H1 (cell line): ENCODE measurements at regions not wholly inside any gene's neighbourhood (a gene's known extent, or its start where the extent isn't known, plus 50 kb on each side); places are given as distances from the start of the nearest gene placed in this dataset.

ENCODE experiments used
- CTCF ChIA-PET: fragments of 300-600 bp; sonication (Branson Sonifier 250); formaldehyde crosslinking; loops from one replicate; lab custom pipeline; 2021; ENCODE audit not compliant: partially characterized antibody; lab: Charles Lee
- POLR2A ChIA-PET: fragments of 300-600 bp; sonication (Branson Sonifier 250); formaldehyde crosslinking; loops from one replicate; lab custom pipeline; 2021; ENCODE audit warnings: inconsistent platforms; ENCODE audit not compliant: partially characterized antibody; lab: Charles Lee
- DNase-seq, 2 experiments: peaks; one replicate each; pipeline versions ENCODE4 v3.0.0 to v3.0.0-alpha.2; 2010 to 2022; ENCODE audit warnings: low spot score in 2 of 2, low read depth in 1 of 2, mixed read lengths in 1 of 2
- FAIRE-seq: peaks from 2 replicates; lab custom pipeline; 2011; peaks lifted over from hg19 to GRCh38; lab: Jason Lieb, UNC
- H2AFZ ChIP-seq: 2 replicates; pipeline ENCODE4 v1.8.1; 2012; ENCODE audit warnings: low read length, inconsistent platforms
- H2AK5ac ChIP-seq: 2 replicates; pipeline ENCODE4 v1.6.1; 2013; ENCODE audit warnings: low read depth, low read length
- H2BK120ac ChIP-seq: replicated peaks from 2 replicates; pipeline ENCODE3; 2013; ENCODE audit warnings: low read depth, low read length, inconsistent platforms
- H2BK12ac ChIP-seq: 2 replicates; pipeline ENCODE4 v1.6.1; 2013; ENCODE audit warnings: low read depth, low read length
- H2BK15ac ChIP-seq: 2 replicates; pipeline ENCODE4 v1.6.1; 2013; ENCODE audit warnings: low read length
- H2BK20ac ChIP-seq: 2 replicates; pipeline ENCODE4 v1.6.1; 2013; ENCODE audit warnings: low read length
- H2BK5ac ChIP-seq: 2 replicates; pipeline ENCODE4 v1.6.1; 2013; ENCODE audit warnings: low read depth, low read length
- H3K14ac ChIP-seq: 2 replicates; pipeline ENCODE4 v1.6.1; 2013; ENCODE audit warnings: inconsistent platforms; ENCODE audit not compliant: insufficient read length
- H3K18ac ChIP-seq: 2 replicates; pipeline ENCODE4 v1.6.1; 2013; ENCODE audit warnings: low read length; ENCODE audit errors: extremely low read depth
- H3K23ac ChIP-seq: 2 replicates; pipeline ENCODE4 v1.6.1; 2013; ENCODE audit warnings: inconsistent platforms; ENCODE audit not compliant: insufficient read length
- H3K23me2 ChIP-seq: 2 replicates; pipeline ENCODE4 v1.6.1; 2013; ENCODE audit warnings: low read depth, low read length
- H3K27ac ChIP-seq: 2 replicates; pipeline ENCODE4 v1.6.1; 2011; ENCODE audit warnings: low read depth, low read length, inconsistent platforms
- H3K27me3 ChIP-seq, 4 experiments: replicated peaks in 1 of 4; 1 replicate in 1 of 4; 2 replicates in 3 of 4; pipeline versions ENCODE4 v1.6.1 to v1.8.1; 2011 to 2013; ENCODE audit warnings: low read length in 3 of 4, mild to moderate bottlenecking in 3 of 4, inconsistent platforms in 2 of 4, mixed read lengths in 2 of 4, moderate library complexity in 1 of 4; ENCODE audit not compliant: control insufficient read depth in 3 of 4, insufficient read depth in 3 of 4; ENCODE audit errors: extremely low read depth in 1 of 4
- H3K36me3 ChIP-seq, 4 experiments: 2 replicates each; pipeline versions ENCODE4 v1.6.1 to v1.8.1; 2011 to 2013; ENCODE audit warnings: mild to moderate bottlenecking in 4 of 4, low read length in 3 of 4, moderate library complexity in 2 of 4, control low read depth in 1 of 4, inconsistent platforms in 1 of 4; ENCODE audit not compliant: insufficient read depth in 4 of 4, control insufficient read depth in 2 of 4
- H3K4ac ChIP-seq: replicated peaks from 2 replicates; pipeline ENCODE3; 2013; ENCODE audit warnings: low read length, low read depth, mixed read lengths, inconsistent platforms; ENCODE audit not compliant: insufficient read length
- H3K4me1 ChIP-seq, 4 experiments: replicated peaks in 1 of 4; 1 replicate in 1 of 4; 2 replicates in 3 of 4; pipeline versions ENCODE4 v1.6.1 to v1.8.1; 2011 to 2013; ENCODE audit warnings: low read length in 3 of 4, inconsistent platforms in 2 of 4, mixed read lengths in 1 of 4; ENCODE audit not compliant: insufficient read depth in 4 of 4, control insufficient read depth in 3 of 4
- H3K4me2 ChIP-seq, 2 experiments: 2 replicates each; pipeline versions ENCODE4 v1.6.1 to v1.8.1; 2011 to 2013; ENCODE audit warnings: low read depth in 2 of 2, low read length in 2 of 2, control low read depth in 1 of 2, inconsistent platforms in 1 of 2, mild to moderate bottlenecking in 1 of 2; ENCODE audit not compliant: insufficient read depth in 1 of 2
- H3K4me3 ChIP-seq, 4 experiments: fragments of 200-600, 300-600 bp in 1 of 4; sonication (generic), shearing (Covaris generic), sonication (Bioruptor Twin) in 1 of 4; 2 replicates each; pipeline versions ENCODE4 v1.5.1 to v1.8.1; 2011 to 2016; ENCODE audit warnings: low read length in 4 of 4, low read depth in 3 of 4, control low read depth in 2 of 4, inconsistent platforms in 2 of 4, mild to moderate bottlenecking in 2 of 4, mixed read lengths in 1 of 4, moderate library complexity in 1 of 4; ENCODE audit not compliant: insufficient read depth in 2 of 4; ENCODE audit errors: extremely low read depth in 1 of 4
- H3K56ac ChIP-seq: replicated peaks from 2 replicates; pipeline ENCODE3; 2013; ENCODE audit warnings: low read depth, mild to moderate bottlenecking, mixed read lengths, low read length, inconsistent platforms; ENCODE audit not compliant: insufficient read length
- H3K79me1 ChIP-seq: 2 replicates; pipeline ENCODE4 v1.6.1; 2013; ENCODE audit warnings: low read depth, low read length, control low read depth
- H3K79me2 ChIP-seq, 2 experiments: 2 replicates each; pipeline versions ENCODE4 v1.6.1 to v1.8.1; 2012 to 2013; ENCODE audit warnings: low read length in 2 of 2, mild to moderate bottlenecking in 2 of 2, inconsistent platforms in 1 of 2; ENCODE audit not compliant: insufficient read depth in 2 of 2, control insufficient read depth in 1 of 2
- H3K9ac ChIP-seq, 4 experiments: replicated peaks in 1 of 4; 1 replicate in 1 of 4; 2 replicates in 3 of 4; pipeline versions ENCODE4 v1.6.1 to v1.8.1; 2011 to 2013; ENCODE audit warnings: low read depth in 3 of 4, low read length in 3 of 4, control low read depth in 2 of 4, mild to moderate bottlenecking in 2 of 4, moderate library complexity in 2 of 4, inconsistent platforms in 1 of 4; ENCODE audit errors: extremely low read depth in 1 of 4
- H3K9me3 ChIP-seq, 2 experiments: 2 replicates each; pipeline versions ENCODE4 v1.6.1 to v1.8.1; 2012 to 2013; ENCODE audit warnings: mild to moderate bottlenecking in 2 of 2, moderate library complexity in 2 of 2, control low read depth in 1 of 2, inconsistent platforms in 1 of 2, low read depth in 1 of 2, low read length in 1 of 2, mixed read lengths in 1 of 2; ENCODE audit not compliant: insufficient read depth in 2 of 2
- H4K20me1 ChIP-seq, 2 experiments: replicated peaks in 1 of 2; 2 replicates each; pipeline versions ENCODE3 to v1.8.1; 2011 to 2013; ENCODE audit warnings: inconsistent platforms in 2 of 2, low read length in 2 of 2, mild to moderate bottlenecking in 1 of 2; ENCODE audit not compliant: insufficient read depth in 2 of 2, control insufficient read depth in 1 of 2
- H4K5ac ChIP-seq: 2 replicates; pipeline ENCODE4 v1.6.1; 2013; ENCODE audit warnings: low read length, low read depth, mixed read lengths, inconsistent platforms; ENCODE audit not compliant: insufficient read length
- H4K8ac ChIP-seq: 2 replicates; pipeline ENCODE4 v1.8.0; 2013; ENCODE audit warnings: mild to moderate bottlenecking, moderate library complexity, low read length, inconsistent platforms; ENCODE audit not compliant: insufficient read depth; ENCODE audit errors: extremely low read depth
- H4K91ac ChIP-seq: replicated peaks from 2 replicates; pipeline ENCODE3; 2013; ENCODE audit warnings: low read length, mixed read lengths, inconsistent platforms; ENCODE audit not compliant: insufficient read length
- CTBP2 ChIP-seq: IDR thresholded peaks from 2 replicates; pipeline ENCODE4 v1.7.0; 2011; ENCODE audit warnings: borderline replicate concordance, mild to moderate bottlenecking, moderate library complexity, mixed read lengths, low read length; ENCODE audit not compliant: insufficient read depth, insufficient read length
- EP300 ChIP-seq, 2 experiments: IDR thresholded peaks; 1 replicate in 1 of 2; 2 replicates in 1 of 2; pipeline ENCODE4 v1.6.1; 2011 to 2012; ENCODE audit warnings: low read depth in 2 of 2, low read length in 2 of 2, mild to moderate bottlenecking in 2 of 2, borderline replicate concordance in 1 of 2, inconsistent platforms in 1 of 2, moderate library complexity in 1 of 2
- JUN ChIP-seq: IDR thresholded peaks from 2 replicates; pipeline ENCODE4 v1.6.1; 2011; ENCODE audit warnings: low read depth, mild to moderate bottlenecking, improper control_type of control experiment, low read length
- KDM4A ChIP-seq: IDR thresholded peaks from one replicate; pipeline ENCODE4 v1.7.1; 2012; ENCODE audit warnings: low read depth, mild to moderate bottlenecking, moderate library complexity, low read length, inconsistent platforms; ENCODE audit not compliant: severe bottlenecking
- NANOG ChIP-seq: IDR thresholded peaks from 2 replicates; pipeline ENCODE4 v1.6.1; 2011; ENCODE audit warnings: low read length, low read depth, mild to moderate bottlenecking, inconsistent platforms; ENCODE audit not compliant: insufficient read depth, poor library complexity, severe bottlenecking
- POU5F1 ChIP-seq: IDR thresholded peaks from 2 replicates; pipeline ENCODE4 v1.6.1; 2011; ENCODE audit warnings: low read depth, mild to moderate bottlenecking, low read length, moderate library complexity
- SUZ12 ChIP-seq: fragments of 200-600 bp; sonication (generic); IDR thresholded peaks from 2 replicates; pipeline ENCODE4 v1.6.1; 2012; ENCODE audit warnings: mild to moderate bottlenecking, inconsistent platforms, low read length, moderate library complexity, mixed read lengths
- WGBS, 2 experiments: shearing (Covaris generic) in 1 of 2; methylation state at CpG; one replicate each; pipeline versions ENCODE4 v1.1.6 to v1.1.7; 2013 to 2015; ENCODE audit warnings: low lambda C conversion rate in 2 of 2, mixed read lengths in 2 of 2, inconsistent platforms in 1 of 2, low coverage in 1 of 2, missing lambda C conversion rate in 1 of 2; ENCODE audit not compliant: insufficient replicate concordance in 2 of 2, insufficient coverage in 1 of 2, insufficient read length in 1 of 2; ENCODE audit errors: extremely low coverage in 1 of 2, missing lambda C conversion rate in 1 of 2; 5-methylcytosine and 5-hydroxymethylcytosine counted together
- TF ChIP-seq, protein P1 (sequence below), 3 experiments: IDR thresholded peaks; 1 replicate in 2 of 3; 2 replicates in 1 of 3; pipeline versions ENCODE4 v1.5.1 to v1.6.1; 2011; ENCODE audit warnings: low read length in 3 of 3, mild to moderate bottlenecking in 3 of 3, inconsistent platforms in 2 of 3, low read depth in 1 of 3, moderate library complexity in 1 of 3; ENCODE audit not compliant: insufficient read depth in 1 of 3; ENCODE audit errors: control extremely low read depth in 1 of 3
- TF ChIP-seq, protein P2 (sequence below): IDR thresholded peaks from 2 replicates; pipeline ENCODE4 v1.6.1; 2011; ENCODE audit warnings: low read depth, mild to moderate bottlenecking, low read length; ENCODE audit not compliant: insufficient read depth

- no peak overlapping the region for H3K4me2 ChIP-seq
- H2BK5ac ChIP-seq: no peak overlapping the region
- H2BK15ac ChIP-seq: no peak overlapping the region
- H3K56ac ChIP-seq: no peak overlapping the region
- no peak overlapping the region for H3K9ac ChIP-seq
- H2AFZ ChIP-seq: no peak overlapping the region
- H2BK20ac ChIP-seq: no peak overlapping the region; the same call in 1 of the 2 replicates
- ChIA-PET CTCF (no interaction called here), POLR2A (no interaction called here)
- no peak overlapping the region for H3K4me3 ChIP-seq
- no peaks in the 10 kb centered on the region for H3K4me1 ChIP-seq
- no peak overlapping the region for H3K18ac ChIP-seq
- H3K23ac ChIP-seq: no peak overlapping the region
- no peak overlapping the region for H3K4ac ChIP-seq
- no peaks in the 10 kb centered on the region for H4K20me1 ChIP-seq
- no peak overlapping the region for H3K27ac ChIP-seq
- no peak overlapping the region for H2AK5ac ChIP-seq
- DNase-seq: no peak
- peak overlapping the region; percentile 71; the same call in 1 of the 2 replicates for H4K8ac ChIP-seq
- FAIRE-seq: no peak
- no peaks in the 10 kb centered on the region for H3K23me2 ChIP-seq
- H3K9me3 ChIP-seq: no peaks in the 10 kb centered on the region
- no peaks in the 10 kb centered on the region for H3K79me2 ChIP-seq
- 95% methylated on average over 9 of the region's 9 CpGs; no CpG with 5 or more reads in 1 of the 2 experiments for WGBS, 2 experiments
- H2BK120ac ChIP-seq: no peak overlapping the region
- no peak overlapping the region for H4K5ac ChIP-seq
- H3K14ac ChIP-seq: no peak overlapping the region
- H4K91ac ChIP-seq: no peak overlapping the region
- no peaks in the 10 kb centered on the region for H3K27me3 ChIP-seq
- no peaks in the 10 kb centered on the region for H3K36me3 ChIP-seq
- no peak overlapping the region; the same call in 1 of the 2 replicates for H2BK12ac ChIP-seq
- no peaks in the 10 kb centered on the region for H3K79me1 ChIP-seq
- TF ChIP-seq JUN (no peak), NANOG (no peak), SUZ12 (no peak), CTBP2 (no peak), KDM4A (no peak), POU5F1 (no peak), EP300 (IDR thresholded peaks at IDR 0.05; ENCODE audit: borderline replicate concordance in 1 of 2, low read depth in 2 of 2, low read length in 2 of 2) (no peak)
- TF ChIP-seq, protein P1, sequence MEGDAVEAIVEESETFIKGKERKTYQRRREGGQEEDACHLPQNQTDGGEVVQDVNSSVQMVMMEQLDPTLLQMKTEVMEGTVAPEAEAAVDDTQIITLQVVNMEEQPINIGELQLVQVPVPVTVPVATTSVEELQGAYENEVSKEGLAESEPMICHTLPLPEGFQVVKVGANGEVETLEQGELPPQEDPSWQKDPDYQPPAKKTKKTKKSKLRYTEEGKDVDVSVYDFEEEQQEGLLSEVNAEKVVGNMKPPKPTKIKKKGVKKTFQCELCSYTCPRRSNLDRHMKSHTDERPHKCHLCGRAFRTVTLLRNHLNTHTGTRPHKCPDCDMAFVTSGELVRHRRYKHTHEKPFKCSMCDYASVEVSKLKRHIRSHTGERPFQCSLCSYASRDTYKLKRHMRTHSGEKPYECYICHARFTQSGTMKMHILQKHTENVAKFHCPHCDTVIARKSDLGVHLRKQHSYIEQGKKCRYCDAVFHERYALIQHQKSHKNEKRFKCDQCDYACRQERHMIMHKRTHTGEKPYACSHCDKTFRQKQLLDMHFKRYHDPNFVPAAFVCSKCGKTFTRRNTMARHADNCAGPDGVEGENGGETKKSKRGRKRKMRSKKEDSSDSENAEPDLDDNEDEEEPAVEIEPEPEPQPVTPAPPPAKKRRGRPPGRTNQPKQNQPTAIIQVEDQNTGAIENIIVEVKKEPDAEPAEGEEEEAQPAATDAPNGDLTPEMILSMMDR (IDR thresholded peaks at IDR 0.05; ENCODE audit: control extremely low read depth in 1 of 3, insufficient read depth in 1 of 3, low read depth in 1 of 3, low read length in 3 of 3): no peak
- TF ChIP-seq, protein P2, sequence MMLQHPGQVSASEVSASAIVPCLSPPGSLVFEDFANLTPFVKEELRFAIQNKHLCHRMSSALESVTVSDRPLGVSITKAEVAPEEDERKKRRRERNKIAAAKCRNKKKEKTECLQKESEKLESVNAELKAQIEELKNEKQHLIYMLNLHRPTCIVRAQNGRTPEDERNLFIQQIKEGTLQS: no peak
Measured at GRCh38 chr9:107717529-107718314, 228.2 kb upstream of the KLF4 start.
